WTC11 (cell line): ENCODE measurements at regions not wholly inside any gene's neighbourhood (a gene's known extent, or its start where the extent isn't known, plus 50 kb on each side); places are given as distances from the start of the nearest gene placed in this dataset.

Source experiments
- ATAC-seq: fragments of 200-7000 bp; cut with Tn5 transposase; 2 replicates; pipeline ENCODE4 v1.10.0; 2021; ENCODE audit warnings: mild to moderate bottlenecking, moderate library complexity
- CTCF ChIA-PET: fragments of 300-600 bp; sonication (Branson Sonifier 250); formaldehyde crosslinking; loops from one replicate; lab custom pipeline; 2021; ENCODE audit warnings: antibody characterized with exemption; lab: Charles Lee
- POLR2A ChIA-PET: fragments of 350-600 bp; sonication (Branson Sonifier 250); formaldehyde crosslinking; loops from one replicate; lab custom pipeline; 2021; ENCODE audit warnings: antibody characterized with exemption; lab: Charles Lee
- DNase-seq: peaks from one replicate; pipeline ENCODE4 v3.0.0; 2021; ENCODE audit warnings: low spot score
- H3K27ac Mint-ChIP-seq: 2 replicates; pipeline ENCODE4 v1.8.0; 2021; ENCODE audit warnings: mixed read lengths
- H3K27me3 Mint-ChIP-seq: 2 replicates; pipeline ENCODE4 v1.8.0; 2021; ENCODE audit warnings: low read depth, mild to moderate bottlenecking, moderate library complexity, mixed read lengths
- H3K36me3 Mint-ChIP-seq: 2 replicates; pipeline ENCODE4 v1.8.0; 2021; ENCODE audit warnings: mixed read lengths
- H3K4me1 Mint-ChIP-seq: 2 replicates; pipeline ENCODE4 v1.8.0; 2022; ENCODE audit warnings: mixed read lengths
- H3K4me3 Mint-ChIP-seq: 2 replicates; pipeline ENCODE4 v1.8.0; 2021; ENCODE audit warnings: mild to moderate bottlenecking, moderate library complexity, mixed read lengths
- H3K9me3 Mint-ChIP-seq: 2 replicates; pipeline ENCODE4 v1.8.0; 2021; ENCODE audit warnings: mixed read lengths
- ARID4B ChIP-seq: sonication (generic); formaldehyde crosslinking; IDR thresholded peaks from 2 replicates; pipeline ENCODE4 v1.8.0; 2023; ENCODE audit warnings: missing genetic modification reagents, mild to moderate bottlenecking, borderline replicate concordance
- CDX4 ChIP-seq: fragments of 250-450 bp; sonication (Bioruptor Pico); IDR thresholded peaks from 2 replicates; pipeline ENCODE4 v1.9.0; 2021; ENCODE audit warnings: moderate library complexity, mild to moderate bottlenecking, inconsistent platforms, borderline replicate concordance
- CREM ChIP-seq: sonication (generic); formaldehyde crosslinking; IDR thresholded peaks from 2 replicates; pipeline ENCODE4 v1.8.1; 2022; ENCODE audit warnings: mild to moderate bottlenecking, missing genetic modification reagents, moderate library complexity
- E2F5 ChIP-seq: sonication (generic); formaldehyde crosslinking; IDR thresholded peaks from 2 replicates; pipeline ENCODE4 v1.8.1; 2022; ENCODE audit warnings: mild to moderate bottlenecking, moderate library complexity, missing genetic modification reagents
- EMX1 ChIP-seq: fragments of 250-450 bp; sonication (Bioruptor Pico); IDR thresholded peaks from 2 replicates; pipeline ENCODE4 v1.8.0; 2021; ENCODE audit warnings: mild to moderate bottlenecking
- GRHL2 ChIP-seq: fragments of 250-450 bp; sonication (Bioruptor Pico); IDR thresholded peaks from 2 replicates; pipeline ENCODE4 v1.8.0; 2022; ENCODE audit warnings: mild to moderate bottlenecking, moderate library complexity; ENCODE audit not compliant: insufficient replicate concordance, severe bottlenecking
- HMGA2 ChIP-seq: fragments of 250-450 bp; sonication (Bioruptor Pico); IDR thresholded peaks from 2 replicates; pipeline ENCODE4 v1.4.0; 2021; ENCODE audit warnings: mild to moderate bottlenecking, moderate library complexity
- HMGXB4 ChIP-seq: sonication (generic); formaldehyde crosslinking; IDR thresholded peaks from 2 replicates; pipeline ENCODE4 v1.8.1; 2023; ENCODE audit warnings: mild to moderate bottlenecking, moderate library complexity, missing genetic modification reagents
- JUN ChIP-seq: sonication (generic); formaldehyde crosslinking; IDR thresholded peaks from 2 replicates; pipeline ENCODE4 v1.8.0; 2023; ENCODE audit warnings: mild to moderate bottlenecking, missing genetic modification reagents
- MAX ChIP-seq: sonication (generic); formaldehyde crosslinking; IDR thresholded peaks from 2 replicates; pipeline ENCODE4 v1.8.0; 2022; ENCODE audit warnings: mild to moderate bottlenecking, missing genetic modification reagents
- MXD4 ChIP-seq: fragments of 250-450 bp; sonication (Bioruptor Pico); IDR thresholded peaks from 2 replicates; pipeline ENCODE4 v1.8.0; 2021; ENCODE audit warnings: mild to moderate bottlenecking, moderate library complexity, borderline replicate concordance
- NFATC4 ChIP-seq: fragments of 250-450 bp; sonication (Bioruptor Pico); IDR thresholded peaks from 2 replicates; pipeline ENCODE4 v1.9.0; 2021; ENCODE audit warnings: mild to moderate bottlenecking
- NR1H2 ChIP-seq: sonication (generic); formaldehyde crosslinking; IDR thresholded peaks from 2 replicates; pipeline ENCODE4 v1.9.0; 2021; ENCODE audit warnings: mild to moderate bottlenecking, moderate library complexity, missing genetic modification reagents
- OVOL2 ChIP-seq: fragments of 250-450 bp; sonication (Bioruptor Pico); IDR thresholded peaks from 2 replicates; pipeline ENCODE4 v1.9.0; 2021; ENCODE audit warnings: mild to moderate bottlenecking, borderline replicate concordance
- SOX15 ChIP-seq: fragments of 250-450 bp; sonication (Bioruptor Pico); IDR thresholded peaks from 2 replicates; pipeline ENCODE4 v1.9.0; 2021; ENCODE audit warnings: mild to moderate bottlenecking
- SP1 ChIP-seq: sonication (generic); formaldehyde crosslinking; conservative IDR thresholded peaks from 2 replicates; pipeline ENCODE4 v1.8.1; 2022; ENCODE audit warnings: missing genetic modification reagents
- STAT6 ChIP-seq: sonication (generic); formaldehyde crosslinking; conservative IDR thresholded peaks from 2 replicates; pipeline ENCODE4 v1.8.1; 2023; ENCODE audit warnings: mild to moderate bottlenecking, low read depth, missing genetic modification reagents, moderate library complexity
- ZNF219 ChIP-seq: sonication (generic); formaldehyde crosslinking; IDR thresholded peaks from 2 replicates; pipeline ENCODE4 v1.8.0; 2023; ENCODE audit warnings: missing genetic modification reagents, mild to moderate bottlenecking, borderline replicate concordance
- ZNF232 ChIP-seq: sonication (generic); formaldehyde crosslinking; IDR thresholded peaks from 2 replicates; pipeline ENCODE4 v1.8.0; 2022; ENCODE audit warnings: mild to moderate bottlenecking, missing genetic modification reagents
- ZNF263 ChIP-seq: sonication (generic); formaldehyde crosslinking; IDR thresholded peaks from 2 replicates; pipeline ENCODE4 v1.8.1; 2022; ENCODE audit warnings: low read depth, mild to moderate bottlenecking, moderate library complexity, missing genetic modification reagents
- ZNF281 ChIP-seq: sonication (generic); formaldehyde crosslinking; IDR thresholded peaks from 2 replicates; pipeline ENCODE4 v1.8.0; 2023; ENCODE audit warnings: mild to moderate bottlenecking, missing genetic modification reagents
- ZNF416 ChIP-seq: fragments of 250-450 bp; sonication (Bioruptor Pico); IDR thresholded peaks from 2 replicates; pipeline ENCODE4 v1.9.0; 2021; ENCODE audit warnings: mild to moderate bottlenecking, inconsistent platforms
- ZNF423 ChIP-seq: fragments of 250-450 bp; sonication (Bioruptor Pico); IDR thresholded peaks from 2 replicates; pipeline ENCODE4 v2.1.2; 2022; ENCODE audit warnings: mild to moderate bottlenecking, moderate library complexity

- TF ChIP-seq E2F5 (CRISPR knock-in tag) (no peak), ZNF416 (CRISPR knock-in tag) (no peak), ZNF423 (CRISPR knock-in tag) (no peak), JUN (CRISPR knock-in tag) (no peak), OVOL2 (no peak)
- TF ChIP-seq, all 79 proteins: peak for 0
Measured at GRCh38 chr2:57943315-57943714, 103.3 kb upstream of the VRK2 start (continued).

GRCh38 chr2:57947398-57947797, 99.2 kb upstream of the VRK2 start:
- CTCF ChIA-PET: no interaction called here
- H3K9me3 Mint-ChIP-seq: peaks cover 5% of the 10 kb centered on the region
- no peak for ATAC-seq
- no peak for DNase-seq
- no peak overlapping the region for H3K27ac Mint-ChIP-seq
- no peaks in the 10 kb centered on the region for H3K36me3 Mint-ChIP-seq
- POLR2A ChIA-PET: no interaction called here
- H3K4me3 Mint-ChIP-seq: no peak overlapping the region
- TF ChIP-seq ZNF219 (no peak), STAT6 (CRISPR knock-in tag) (no peak), NFATC4 (CRISPR knock-in tag) (no peak), MXD4 (CRISPR knock-in tag) (no peak), ZNF263 (CRISPR knock-in tag) (no peak), SOX15 (CRISPR knock-in tag) (no peak), CREM (CRISPR knock-in tag) (no peak), ARID4B (no peak), NR1H2 (no peak), MAX (no peak), SP1 (CRISPR knock-in tag) (no peak), GRHL2 (CRISPR knock-in tag) (no peak), HMGA2 (CRISPR knock-in tag) (no peak)
- H3K4me1 Mint-ChIP-seq: peaks cover 10% of the 10 kb centered on the region
- no peaks in the 10 kb centered on the region for H3K27me3 Mint-ChIP-seq

- Mint-ChIP-seq H3K27me3 (no peaks in the 10 kb centered on the region), H3K36me3 (no peaks in the 10 kb centered on the region), H3K4me1 (no peaks in the 10 kb centered on the region), H3K27ac (no peak overlapping the region), H3K4me3 (no peak overlapping the region), H3K9me3 (peaks cover 5% of the 10 kb centered on the region)
- ChIA-PET CTCF (no interaction called here), POLR2A (no interaction called here)
- DNase-seq: no peak
- ATAC-seq: no peak
- TF ChIP-seq EMX1 (CRISPR knock-in tag) (no peak), ZNF232 (CRISPR knock-in tag) (no peak), GRHL2 (CRISPR knock-in tag) (no peak), HMGXB4 (CRISPR knock-in tag) (no peak), CDX4 (CRISPR knock-in tag) (no peak), ZNF281 (CRISPR knock-in tag) (no peak)
Measured at GRCh38 chr2:57954020-57954419, 92.6 kb upstream of the VRK2 start.
